ENCODE measurements at regions not wholly inside any gene's neighbourhood (a gene's known extent, or its start where the extent isn't known, plus 50 kb on each side); places are given as distances from the start of the nearest gene placed in this dataset.

- TF ChIP-seq TRIM28 (IDR thresholded peaks at IDR 0.05), result 0 out of 2 replicates have a peak, but pooled peaks have one; percentile 55
- TF ChIP-seq TCF7L2 (IDR thresholded peaks at IDR 0.05; ENCODE audit: low read depth, low read length), result no peak
- TF ChIP-seq HNRNPK (IDR thresholded peaks at IDR 0.05; ENCODE audit: low read depth, low read length, poor library complexity, severe bottlenecking), result no peak
- no peak for TF ChIP-seq THAP12 (CRISPR knock-in tag; IDR thresholded peaks at IDR 0.05)
- no peak for TF ChIP-seq CHCHD3 (CRISPR knock-in tag; IDR thresholded peaks at IDR 0.05)
These were observed 136.9 kb downstream of the TRMT11 start (continued) for GRCh38 chr6:126123226-126123625.

GRCh38 chr6:126127659-126128058 lies 141.3 kb downstream of the TRMT11 start:
- ChIA-PET CTCF (ENCODE audit: low intra/inter-chr PET ratio) (interaction anchor here (0.8 kb wide), 1 partner anchor 530 kb away, joined by 5 read pairs; no protein-coding TSS in a partner anchor), POLR2A (no interaction called here)
- H3K27me3 ChIP-seq (ENCODE audit: control insufficient read depth in 2 of 2, insufficient read depth in 2 of 2, low read length in 2 of 2), result no peaks in the 10 kb centered on the region
- peaks cover 3% of the 10 kb centered on the region; the same call in 1 of the 3 replicates for H3K36me3 ChIP-seq (ENCODE audit: control insufficient read depth, insufficient read depth, low read length)
- intact Hi-C loops (cut with micrococcal nuclease), result loop anchor here (2.0 kb wide), 1 partner anchor 43 kb away; no protein-coding TSS in a partner anchor
- H3K9ac ChIP-seq (ENCODE audit: insufficient read depth in 1 of 2, low read depth in 2 of 2, low read length in 2 of 2), result no peak overlapping the region
- in situ Hi-C loops (cut with MboI), result no loop called here
- WGBS (ENCODE audit: insufficient coverage, low coverage, missing lambda C conversion rate), result 81% methylated on average over 7 of the region's 9 CpGs
- H3K4me2 ChIP-seq (ENCODE audit: insufficient read depth, low read length), result no peak overlapping the region
- FAIRE-seq (no peak), ATAC-seq (peak; percentile 19; the same call in 1 of the 3 replicates), DNase-seq (ENCODE audit: extremely low read depth in 1 of 4, low spot score in 3 of 4) (no peak)
- BruUV-seq (replicated peaks), result no TSS peak
- peaks cover 0 to 8% of the 10 kb centered on the region in 2 experiments; a peak in 2 of 5 replicates for H3K4me1 ChIP-seq (replicated peaks in 1 of 2; ENCODE audit: control insufficient read depth in 2 of 2, insufficient read depth in 2 of 2, low read length in 2 of 2)
- no peak overlapping the region for H2AFZ ChIP-seq (ENCODE audit: low read depth, low read length)
- H3K79me2 ChIP-seq (ENCODE audit: control insufficient read depth, insufficient read depth, low read length), result no peaks in the 10 kb centered on the region
- no peak overlapping the region for H3K27ac ChIP-seq (ENCODE audit: extremely low read depth, low read depth, low read length)
- no peaks in the 10 kb centered on the region for H3K9me1 ChIP-seq (ENCODE audit: control insufficient read depth, insufficient read depth, low read length)
- no peaks in the 10 kb centered on the region for H4K20me1 ChIP-seq (replicated peaks; ENCODE audit: control insufficient read depth, insufficient read depth, low read length)
- H3K9me3 ChIP-seq (replicated peaks; ENCODE audit: control insufficient read depth, insufficient read depth, low read depth, low read length), result no peaks in the 10 kb centered on the region
- no peak overlapping the region for H3K4me3 ChIP-seq
- no peak for TF ChIP-seq FOXK1 (CRISPR knock-in tag; IDR thresholded peaks at IDR 0.05; ENCODE audit: borderline replicate concordance)
- TF ChIP-seq RAD21 (CRISPR knock-in tag; conservative IDR thresholded peaks at IDR 0.05 in 1 of 2, IDR thresholded peaks at IDR 0.05 in 1 of 2), result peak in 1 of 2 experiments; percentile 55; a peak in 2 of 4 replicates
- no peak for TF ChIP-seq FOXK2 (conservative IDR thresholded peaks at IDR 0.05 in 1 of 2, IDR thresholded peaks at IDR 0.05 in 1 of 2; ENCODE audit: low read depth in 2 of 2)
- peak; percentile 20; the same call in 1 of the 2 replicates for TF ChIP-seq REST (IDR thresholded peaks at IDR 0.05; ENCODE audit: borderline replicate concordance)
- TF ChIP-seq REST (CRISPR knock-in tag; IDR thresholded peaks at IDR 0.05; ENCODE audit: low read depth), result no peak
